WTC11 (cell line): ENCODE measurements at regions not wholly inside any gene's neighbourhood (a gene's known extent, or its start where the extent isn't known, plus 50 kb on each side); places are given as distances from the start of the nearest gene placed in this dataset.

Experiments
- AFF4 ChIP-seq: sonication (generic); formaldehyde crosslinking; IDR thresholded peaks from 2 replicates; pipeline ENCODE4 v1.8.1; 2023; ENCODE audit warnings: mild to moderate bottlenecking, missing genetic modification reagents, borderline replicate concordance
- AR ChIP-seq: fragments of 250-450 bp; sonication (Bioruptor Pico); IDR thresholded peaks from 2 replicates; pipeline ENCODE4 v1.9.0; 2021; ENCODE audit warnings: mild to moderate bottlenecking
- CBFB ChIP-seq: sonication (generic); formaldehyde crosslinking; IDR thresholded peaks from 2 replicates; pipeline ENCODE4 v1.8.1; 2022; ENCODE audit warnings: mild to moderate bottlenecking, low read depth, missing genetic modification reagents
- CTCF ChIP-seq: fragments of 200-600 bp; IDR thresholded peaks from 2 replicates; pipeline ENCODE4 v1.8.0; 2022; ENCODE audit warnings: antibody characterized with exemption
- MAX ChIP-seq: sonication (generic); formaldehyde crosslinking; IDR thresholded peaks from 2 replicates; pipeline ENCODE4 v1.8.0; 2022; ENCODE audit warnings: mild to moderate bottlenecking, missing genetic modification reagents

- TF ChIP-seq CTCF (no peak), AFF4 (CRISPR knock-in tag) (no peak), CBFB (CRISPR knock-in tag) (no peak), AR (CRISPR knock-in tag) (no peak), MAX (CRISPR knock-in tag) (no peak)
Observed at GRCh38 chr3:102826636-102827035, 391.8 kb downstream of the ZPLD1 start.
